Osteocyte (in vitro differentiated cells): ENCODE measurements at regions not wholly inside any gene's neighbourhood (a gene's known extent, or its start where the extent isn't known, plus 50 kb on each side); places are given as distances from the start of the nearest gene placed in this dataset.

Experiments
- DNase-seq: peaks from one replicate; pipeline ENCODE4 v3.0.0; 2021; ENCODE audit warnings: mixed read lengths; ENCODE audit not compliant: unreplicated experiment; ENCODE audit errors: extremely low spot score
- H3K27ac Mint-ChIP-seq: one replicate; pipeline ENCODE4 v1.8.0; 2021; ENCODE audit warnings: mild to moderate bottlenecking, mixed read lengths; ENCODE audit not compliant: unreplicated experiment
- H3K27me3 Mint-ChIP-seq: one replicate; pipeline ENCODE4 v1.8.0; 2021; ENCODE audit warnings: mixed read lengths; ENCODE audit not compliant: unreplicated experiment
- H3K36me3 Mint-ChIP-seq: one replicate; pipeline ENCODE4 v1.8.0; 2021; ENCODE audit warnings: mixed read lengths; ENCODE audit not compliant: unreplicated experiment
- H3K4me1 Mint-ChIP-seq: one replicate; pipeline ENCODE4 v1.8.0; 2021; ENCODE audit warnings: mixed read lengths; ENCODE audit not compliant: unreplicated experiment
- H3K4me3 Mint-ChIP-seq: one replicate; pipeline ENCODE4 v1.8.0; 2021; ENCODE audit warnings: mild to moderate bottlenecking, moderate library complexity, mixed read lengths; ENCODE audit not compliant: unreplicated experiment
- H3K9me3 Mint-ChIP-seq: one replicate; pipeline ENCODE4 v1.8.0; 2021; ENCODE audit warnings: mixed read lengths; ENCODE audit not compliant: unreplicated experiment
- CTCF ChIP-seq: fragments of 200-600 bp; sonication (generic); IDR thresholded peaks from 2 replicates; pipeline ENCODE4 v1.5.0; 2021; ENCODE audit warnings: antibody characterized with exemption, mild to moderate bottlenecking, moderate library complexity

GRCh38 chr3:144041960-144042556 lies 70.4 kb downstream of the DIPK2A start:
- DNase-seq, result no peak
- Mint-ChIP-seq H3K27me3 (no peaks in the 10 kb centered on the region), H3K4me3 (no peak overlapping the region), H3K9me3 (no peaks in the 10 kb centered on the region), H3K27ac (no peak overlapping the region), H3K36me3 (no peaks in the 10 kb centered on the region), H3K4me1 (peaks cover 5% of the 10 kb centered on the region)
- no peak for TF ChIP-seq CTCF

DNA sequence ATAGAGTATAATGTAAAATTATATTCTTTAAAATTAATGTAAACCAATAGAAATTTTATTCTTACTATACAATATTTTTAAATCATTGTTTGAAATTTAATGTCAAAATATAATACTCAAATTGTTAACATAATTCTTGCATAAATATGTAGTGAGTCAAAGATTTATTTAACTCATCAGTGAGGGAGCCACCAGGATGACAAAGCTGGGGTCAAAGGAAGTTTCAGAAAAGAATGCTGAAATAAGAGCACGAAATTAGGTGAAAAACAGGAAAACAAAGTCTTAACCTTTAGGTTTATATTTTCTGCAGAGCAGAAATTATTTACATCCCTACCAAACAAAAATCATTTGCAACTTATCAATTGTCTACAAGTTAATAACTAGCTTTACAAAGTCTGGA lies 74.1 kb downstream of the DIPK2A start:
- Mint-ChIP-seq H3K27me3 (no peaks in the 10 kb centered on the region), H3K4me1 (peaks cover 5% of the 10 kb centered on the region), H3K27ac (no peak overlapping the region), H3K9me3 (no peaks in the 10 kb centered on the region), H3K4me3 (no peak overlapping the region), H3K36me3 (no peaks in the 10 kb centered on the region)
- no peak for DNase-seq
- TF ChIP-seq CTCF, result no peak

DNA sequence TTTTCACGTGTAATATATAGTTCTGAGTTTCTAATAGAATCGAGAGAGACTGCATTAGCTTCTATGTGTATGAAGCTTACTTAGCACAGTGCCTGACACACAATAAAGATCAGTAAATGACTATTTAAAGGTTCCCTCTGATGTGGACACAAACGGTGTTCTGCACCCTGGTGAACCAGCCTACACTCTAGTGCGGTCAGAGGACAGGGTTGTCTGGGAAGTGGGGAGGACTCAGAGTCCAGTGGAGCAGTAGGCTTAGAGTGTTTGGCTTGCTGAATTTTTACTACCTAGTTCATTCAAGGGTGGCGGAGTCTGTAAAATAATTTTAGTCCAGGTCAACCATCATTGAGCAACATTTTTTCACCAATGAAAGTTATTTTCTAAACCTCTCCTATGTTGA lies 77.8 kb downstream of the DIPK2A start:
- Mint-ChIP-seq H3K27me3 (no peaks in the 10 kb centered on the region), H3K4me3 (no peak overlapping the region)

GRCh38 chr3:144051211-144051610 lies 79.6 kb downstream of the DIPK2A start:
- Mint-ChIP-seq H3K4me3 (no peak overlapping the region), H3K4me1 (peaks cover 26% of the 10 kb centered on the region), H3K36me3 (no peaks in the 10 kb centered on the region), H3K27me3 (no peaks in the 10 kb centered on the region), H3K27ac (no peak overlapping the region), H3K9me3 (no peaks in the 10 kb centered on the region)
- no peak for DNase-seq
- no peak for TF ChIP-seq CTCF

More for the DNA sequence above, 77.8 kb downstream of the DIPK2A start:
- no peak overlapping the region for H3K27ac Mint-ChIP-seq
- no peaks in the 10 kb centered on the region for H3K36me3 Mint-ChIP-seq
- H3K4me1 Mint-ChIP-seq, result peaks cover 16% of the 10 kb centered on the region
- H3K9me3 Mint-ChIP-seq, result no peaks in the 10 kb centered on the region
- no peak for DNase-seq
- no peak for TF ChIP-seq CTCF

DNA sequence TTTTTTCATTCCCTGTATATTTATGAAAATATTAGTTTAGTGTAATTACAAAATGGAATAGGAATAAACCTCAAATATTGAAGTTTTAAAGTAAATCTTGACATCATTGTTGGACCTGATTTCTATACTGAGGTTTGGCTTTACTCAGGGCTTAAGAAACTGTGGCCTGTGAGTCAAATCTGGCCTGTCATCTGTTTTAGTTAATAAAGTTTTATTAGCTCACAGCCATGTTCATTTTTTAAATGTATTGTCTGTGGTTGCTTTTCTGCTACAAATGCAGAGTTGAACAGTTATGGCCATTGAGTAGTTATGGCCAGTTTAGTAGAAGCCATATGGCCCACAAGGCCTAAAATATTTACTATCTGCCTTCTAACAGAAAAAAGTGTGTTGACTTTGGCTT lies 80.7 kb downstream of the DIPK2A start:
- H3K4me3 Mint-ChIP-seq, result no peak overlapping the region
- TF ChIP-seq CTCF, result no peak
- H3K4me1 Mint-ChIP-seq, result peaks cover 29% of the 10 kb centered on the region
- no peak overlapping the region for H3K27ac Mint-ChIP-seq
- H3K27me3 Mint-ChIP-seq, result no peaks in the 10 kb centered on the region
- no peak for DNase-seq
- no peaks in the 10 kb centered on the region for H3K9me3 Mint-ChIP-seq
- H3K36me3 Mint-ChIP-seq, result no peaks in the 10 kb centered on the region
